ENCODE measurements at regions not wholly inside any gene's neighbourhood (a gene's known extent, or its start where the extent isn't known, plus 50 kb on each side); places are given as distances from the start of the nearest gene placed in this dataset.
A peak's percentile ranks its signal among the peaks of the same experiment; 100 is the strongest.

GRCh38 chr20:23243791-23244155 lies 106.8 kb upstream of the NXT1 start:
- peaks cover 11% of the 10 kb centered on the region; the same call in 2 of the 3 replicates for H3K9me3 ChIP-seq
- H3K4me2 ChIP-seq, result no peak overlapping the region
- peak in 1 of 2 experiments; percentile 21 for DNase-seq (ENCODE audit: low read depth in 1 of 2, low spot score in 1 of 2)
- no peak overlapping the region for H3K4me3 ChIP-seq
- CTCF ChIA-PET, result interaction anchor here (0.6 to 4.5 kb wide), 8 partner anchors 8 to 551 kb away, joined by 3 to 30 read pairs (median 9); no protein-coding TSS in a partner anchor
- no peak for ATAC-seq
- POLR2A ChIA-PET, result no interaction called here
- H3K4me1 ChIP-seq, result no peaks in the 10 kb centered on the region
- no peak for FAIRE-seq
- no peak overlapping the region for H3K27ac ChIP-seq
- TF ChIP-seq KDM5A (IDR thresholded peaks at IDR 0.05), result no peak
- TF ChIP-seq ELK1 (IDR thresholded peaks at IDR 0.05; ENCODE audit: low read depth, low read length), result no peak
- no peak for TF ChIP-seq NFE2L2 (conservative IDR thresholded peaks at IDR 0.05; ENCODE audit: low read length)
- TF ChIP-seq BHLHE40 (IDR thresholded peaks at IDR 0.05; ENCODE audit: low read depth, low read length), result no peak
- no peak for TF ChIP-seq TP53 (CRISPR knock-in tag; IDR thresholded peaks at IDR 0.05)
- no peak for TF ChIP-seq ATOH8 (CRISPR knock-in tag; IDR thresholded peaks at IDR 0.05; ENCODE audit: low read depth)
- TF ChIP-seq FOSB (CRISPR knock-in tag; IDR thresholded peaks at IDR 0.05), result no peak
- no peak for TF ChIP-seq ZSCAN20 (CRISPR knock-in tag; IDR thresholded peaks at IDR 0.05)
- no peak for TF ChIP-seq HOXB5 (CRISPR knock-in tag; IDR thresholded peaks at IDR 0.05)
- 52% methylated on average over 4 of the region's 4 CpGs for WGBS (ENCODE audit: missing lambda C conversion rate)

DNA sequence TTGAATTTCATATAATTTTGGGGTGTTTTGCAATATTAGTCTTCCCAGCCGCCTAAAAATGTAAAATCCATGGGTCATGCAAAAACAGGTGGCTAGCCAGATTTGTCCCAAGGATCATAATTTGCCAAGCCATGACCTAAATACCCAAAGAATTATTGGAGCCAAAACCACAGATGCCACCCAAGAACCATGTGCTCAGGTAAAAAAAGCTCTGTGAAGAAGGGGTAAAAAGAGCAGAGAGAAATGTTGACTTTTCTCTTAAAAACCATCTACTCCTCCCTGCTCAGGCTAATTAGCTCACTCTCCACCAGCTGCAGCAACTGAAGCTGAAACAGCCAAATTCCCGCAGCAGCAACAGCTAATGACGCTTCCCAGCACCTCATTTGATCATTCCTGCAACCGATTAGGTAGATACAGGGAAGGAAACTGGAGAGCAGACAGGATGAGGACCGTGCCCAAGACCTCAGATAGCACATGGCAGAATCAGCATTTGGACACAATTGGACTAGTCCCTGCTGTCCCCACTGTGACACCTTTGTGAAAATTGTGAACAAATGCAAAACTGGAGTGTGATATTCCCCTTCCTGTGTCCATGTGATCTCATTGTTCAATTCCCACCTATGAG lies 107.9 kb upstream of the NXT1 start:
- ATAC-seq (no peak), FAIRE-seq (no peak), DNase-seq (ENCODE audit: low read depth in 1 of 2, low spot score in 1 of 2) (no peak)
- H3K27ac ChIP-seq, result no peak overlapping the region
- POLR2A ChIA-PET, result no interaction called here
- no peaks in the 10 kb centered on the region for H3K4me1 ChIP-seq
- H3K4me2 ChIP-seq, result no peak overlapping the region
- TF ChIP-seq, protein P1, sequence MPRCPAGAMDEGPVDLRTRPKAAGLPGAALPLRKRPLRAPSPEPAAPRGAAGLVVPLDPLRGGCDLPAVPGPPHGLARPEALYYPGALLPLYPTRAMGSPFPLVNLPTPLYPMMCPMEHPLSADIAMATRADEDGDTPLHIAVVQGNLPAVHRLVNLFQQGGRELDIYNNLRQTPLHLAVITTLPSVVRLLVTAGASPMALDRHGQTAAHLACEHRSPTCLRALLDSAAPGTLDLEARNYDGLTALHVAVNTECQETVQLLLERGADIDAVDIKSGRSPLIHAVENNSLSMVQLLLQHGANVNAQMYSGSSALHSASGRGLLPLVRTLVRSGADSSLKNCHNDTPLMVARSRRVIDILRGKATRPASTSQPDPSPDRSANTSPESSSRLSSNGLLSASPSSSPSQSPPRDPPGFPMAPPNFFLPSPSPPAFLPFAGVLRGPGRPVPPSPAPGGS (IDR thresholded peaks at IDR 0.05), result no peak
- TF ChIP-seq CHD2 (IDR thresholded peaks at IDR 0.05; ENCODE audit: low read length, partially characterized antibody) (no peak), E2F6 (IDR thresholded peaks at IDR 0.05; ENCODE audit: borderline replicate concordance, low read depth) (no peak), FOSL2 (IDR thresholded peaks at IDR 0.05) (no peak), FOSL2 (CRISPR knock-in tag; IDR thresholded peaks at IDR 0.05) (no peak), SREBF2 (IDR thresholded peaks at IDR 0.05) (no peak), RCOR1 (IDR thresholded peaks at IDR 0.05; ENCODE audit: low read depth, low read length) (no peak), FOXS1 (CRISPR knock-in tag; IDR thresholded peaks at IDR 0.05) (no peak), JUNB (IDR thresholded peaks at IDR 0.05) (no peak), RNF2 (IDR thresholded peaks at IDR 0.05; ENCODE audit: borderline replicate concordance, low read depth) (no peak), USF2 (IDR thresholded peaks at IDR 0.05) (no peak), SMC3 (IDR thresholded peaks at IDR 0.05) (no peak), NR3C1 (IDR thresholded peaks at IDR 0.05) (no peak), EHMT2 (IDR thresholded peaks at IDR 0.05; ENCODE audit: low read depth) (no peak)
- H3K9me3 ChIP-seq, result peaks cover 15% of the 10 kb centered on the region; the same call in 2 of the 3 replicates
- H3K4me3 ChIP-seq, result no peak overlapping the region
- 38% methylated on average over 5 of the region's 5 CpGs for WGBS (ENCODE audit: missing lambda C conversion rate)
- CTCF ChIA-PET, result interaction anchor here (0.8 to 1.0 kb wide), 2 partner anchors 9 to 57 kb away, joined by 3 read pairs; no protein-coding TSS in a partner anchor
